Thyroid gland (tissue), 4 donors: ENCODE measurements at regions not wholly inside any gene's neighbourhood (a gene's known extent, or its start where the extent isn't known, plus 50 kb on each side); places are given as distances from the start of the nearest gene placed in this dataset.

Source experiments
- CTCF ChIP-seq, 6 experiments: fragments of 200-600 bp in 3 of 6; fragments of 450-650 bp in 3 of 6; sonication (generic) in 3 of 6; IDR thresholded peaks; one replicate each; pipeline ENCODE4 v1.5.1; 2016 to 2019; ENCODE audit warnings: antibody characterized with exemption in 6 of 6, mild to moderate bottlenecking in 2 of 6, inconsistent platforms in 1 of 6, moderate library complexity in 1 of 6
- POLR2A ChIP-seq, 2 donors: fragments of 450-650 bp; IDR thresholded peaks; one replicate each; pipeline ENCODE4 v1.6.1; 2017; ENCODE audit warnings: antibody characterized with exemption in 2 of 2, mild to moderate bottlenecking in 2 of 2, moderate library complexity in 1 of 2

- TF ChIP-seq CTCF (IDR thresholded peaks at IDR 0.05) (no peak), POLR2A (IDR thresholded peaks at IDR 0.05) (no peak)
Measured at GRCh38 chr12:89208661-89209096, 143.6 kb downstream of the DUSP6 start.
